ENCODE measurements at regions not wholly inside any gene's neighbourhood (a gene's known extent, or its start where the extent isn't known, plus 50 kb on each side); places are given as distances from the start of the nearest gene placed in this dataset.

DNA sequence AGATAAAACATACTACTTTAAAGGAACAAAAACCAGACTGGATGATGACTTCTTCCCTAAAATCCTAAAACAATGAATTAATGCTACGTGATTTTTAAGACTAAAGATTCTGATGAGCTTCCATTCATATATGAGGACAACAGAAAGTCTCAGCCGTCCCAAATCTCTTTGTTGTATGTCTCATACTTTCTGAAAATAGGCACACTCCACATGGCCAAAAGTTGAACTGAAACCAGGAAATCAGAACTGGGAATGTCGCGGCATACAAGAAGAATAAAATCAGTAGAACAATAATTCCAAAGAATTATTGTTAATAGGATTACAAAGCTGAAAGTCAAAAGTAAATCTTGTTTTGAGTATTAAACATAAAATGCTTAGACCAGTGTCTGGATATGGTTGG is 195.4 kb upstream of the GHITM start:
- Histone ChIP-seq H3K9ac (ENCODE audit: control insufficient read depth, extremely low read depth, insufficient read depth, low read length) (no peak overlapping the region), H3K9me3 (ENCODE audit: control insufficient read depth, low read depth, low read length) (no peaks in the 10 kb centered on the region), H3K27me3 (ENCODE audit: control insufficient read depth, extremely low read depth, insufficient read depth, low read length) (no peaks in the 10 kb centered on the region), H3K27ac (ENCODE audit: control insufficient read depth, insufficient read depth, low read length) (no peak overlapping the region), H3K4me1 (ENCODE audit: control insufficient read depth, extremely low read depth, insufficient read depth, low read length) (no peaks in the 10 kb centered on the region), H3K36me3 (ENCODE audit: control insufficient read depth in 2 of 2, extremely low read depth in 1 of 2, insufficient read depth in 2 of 2, low read length in 2 of 2) (no peaks in the 10 kb centered on the region), H3K4me3 (ENCODE audit: control insufficient read depth in 2 of 3, extremely low read depth in 1 of 3, insufficient read depth in 2 of 3, low read depth in 1 of 3, low read length in 3 of 3) (no peak overlapping the region), H3K4me2 (ENCODE audit: control insufficient read depth, extremely low read depth, insufficient read depth, low read depth, low read length) (no peak overlapping the region), H3K9me1 (ENCODE audit: control insufficient read depth, extremely low read depth, insufficient read depth, low read length) (no peaks in the 10 kb centered on the region), H4K20me1 (ENCODE audit: control insufficient read depth, extremely low read depth, insufficient read depth, low read length) (no peaks in the 10 kb centered on the region), H2AFZ (ENCODE audit: control insufficient read depth, low read length) (no peak overlapping the region), H3K79me2 (ENCODE audit: control insufficient read depth, insufficient read depth, low read length) (no peaks in the 10 kb centered on the region)
- FAIRE-seq (no peak), DNase-seq (ENCODE audit: low read depth, low spot score) (no peak)
- dilution Hi-C loops (cut with MboI; ENCODE audit: extremely low pct_ligation_motif_present, low sequenced_read_pairs): no loop called here
- no peak for TF ChIP-seq EZH2 (IDR thresholded peaks at IDR 0.05; ENCODE audit: low read length)
- TF ChIP-seq, protein P1, sequence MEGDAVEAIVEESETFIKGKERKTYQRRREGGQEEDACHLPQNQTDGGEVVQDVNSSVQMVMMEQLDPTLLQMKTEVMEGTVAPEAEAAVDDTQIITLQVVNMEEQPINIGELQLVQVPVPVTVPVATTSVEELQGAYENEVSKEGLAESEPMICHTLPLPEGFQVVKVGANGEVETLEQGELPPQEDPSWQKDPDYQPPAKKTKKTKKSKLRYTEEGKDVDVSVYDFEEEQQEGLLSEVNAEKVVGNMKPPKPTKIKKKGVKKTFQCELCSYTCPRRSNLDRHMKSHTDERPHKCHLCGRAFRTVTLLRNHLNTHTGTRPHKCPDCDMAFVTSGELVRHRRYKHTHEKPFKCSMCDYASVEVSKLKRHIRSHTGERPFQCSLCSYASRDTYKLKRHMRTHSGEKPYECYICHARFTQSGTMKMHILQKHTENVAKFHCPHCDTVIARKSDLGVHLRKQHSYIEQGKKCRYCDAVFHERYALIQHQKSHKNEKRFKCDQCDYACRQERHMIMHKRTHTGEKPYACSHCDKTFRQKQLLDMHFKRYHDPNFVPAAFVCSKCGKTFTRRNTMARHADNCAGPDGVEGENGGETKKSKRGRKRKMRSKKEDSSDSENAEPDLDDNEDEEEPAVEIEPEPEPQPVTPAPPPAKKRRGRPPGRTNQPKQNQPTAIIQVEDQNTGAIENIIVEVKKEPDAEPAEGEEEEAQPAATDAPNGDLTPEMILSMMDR (optimal IDR thresholded peaks at IDR 0.05 in 1 of 3, IDR thresholded peaks at IDR 0.05 in 1 of 3, conservative IDR thresholded peaks at IDR 0.05 in 1 of 3; ENCODE audit: extremely low read depth in 1 of 3, insufficient read depth in 2 of 3, low read length in 3 of 3): no peak

DNA sequence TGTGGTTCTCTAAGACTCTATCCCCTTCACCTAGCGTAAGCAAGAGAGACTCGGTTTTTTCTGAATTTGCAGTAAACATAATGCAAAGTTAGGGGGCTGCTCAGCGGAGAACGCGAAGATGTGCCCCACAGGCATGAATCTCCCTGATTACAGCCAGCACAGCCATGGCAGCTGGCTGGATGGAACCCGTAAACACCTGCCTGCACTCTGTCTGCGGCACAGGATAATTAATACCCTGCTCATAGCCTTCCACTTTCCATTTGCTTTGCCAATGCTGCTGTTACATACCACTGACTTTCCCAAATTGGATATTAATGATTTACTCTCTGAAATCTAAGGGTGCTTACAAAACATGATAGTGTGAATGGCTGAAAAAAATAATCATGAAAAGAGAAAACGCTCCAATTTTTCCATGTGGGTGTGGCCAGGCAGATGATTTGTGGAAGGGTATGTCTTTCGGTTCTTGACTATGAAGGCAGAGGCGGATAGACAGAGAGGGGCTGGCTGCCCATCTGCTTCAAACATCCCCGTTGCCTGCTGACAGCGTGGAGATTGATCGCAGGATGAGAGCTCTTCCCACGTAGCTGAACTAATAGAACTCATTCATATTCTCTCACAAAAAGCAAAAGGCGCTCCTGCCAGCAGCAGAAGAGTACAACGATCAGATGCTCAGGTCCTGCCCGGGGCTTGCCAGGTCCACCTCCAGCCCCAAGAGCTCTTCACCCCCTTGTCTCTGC is 193.2 kb upstream of the GHITM start:
- TF ChIP-seq, protein P1 (optimal IDR thresholded peaks at IDR 0.05 in 1 of 3, IDR thresholded peaks at IDR 0.05 in 1 of 3, conservative IDR thresholded peaks at IDR 0.05 in 1 of 3; ENCODE audit: extremely low read depth in 1 of 3, insufficient read depth in 2 of 3, low read length in 3 of 3): no peak
- no peak for TF ChIP-seq EZH2 (IDR thresholded peaks at IDR 0.05; ENCODE audit: low read length)
- dilution Hi-C loops (cut with MboI; ENCODE audit: extremely low pct_ligation_motif_present, low sequenced_read_pairs): no loop called here
- Histone ChIP-seq H3K4me2 (ENCODE audit: control insufficient read depth, extremely low read depth, insufficient read depth, low read depth, low read length) (no peak overlapping the region), H3K27me3 (ENCODE audit: control insufficient read depth, extremely low read depth, insufficient read depth, low read length) (no peaks in the 10 kb centered on the region), H2AFZ (ENCODE audit: control insufficient read depth, low read length) (no peak overlapping the region), H3K4me3 (ENCODE audit: control insufficient read depth in 2 of 3, extremely low read depth in 1 of 3, insufficient read depth in 2 of 3, low read depth in 1 of 3, low read length in 3 of 3) (no peak overlapping the region), H4K20me1 (ENCODE audit: control insufficient read depth, extremely low read depth, insufficient read depth, low read length) (no peaks in the 10 kb centered on the region), H3K79me2 (ENCODE audit: control insufficient read depth, insufficient read depth, low read length) (no peaks in the 10 kb centered on the region), H3K36me3 (ENCODE audit: control insufficient read depth in 2 of 2, extremely low read depth in 1 of 2, insufficient read depth in 2 of 2, low read length in 2 of 2) (no peaks in the 10 kb centered on the region), H3K4me1 (ENCODE audit: control insufficient read depth, extremely low read depth, insufficient read depth, low read length) (no peaks in the 10 kb centered on the region), H3K9me1 (ENCODE audit: control insufficient read depth, extremely low read depth, insufficient read depth, low read length) (no peaks in the 10 kb centered on the region), H3K9me3 (ENCODE audit: control insufficient read depth, low read depth, low read length) (no peaks in the 10 kb centered on the region), H3K27ac (ENCODE audit: control insufficient read depth, insufficient read depth, low read length) (no peak overlapping the region), H3K9ac (ENCODE audit: control insufficient read depth, extremely low read depth, insufficient read depth, low read length) (no peak overlapping the region)
- DNase-seq (ENCODE audit: low read depth, low spot score) (no peak), FAIRE-seq (no peak)

Measured in keratinocyte (primary cell).